Mesendoderm (in vitro differentiated cells): ENCODE measurements at regions not wholly inside any gene's neighbourhood (a gene's known extent, or its start where the extent isn't known, plus 50 kb on each side); places are given as distances from the start of the nearest gene placed in this dataset.

Source experiments
- DNase-seq: peaks from one replicate; pipeline ENCODE4 v3.0.0; 2013
- H2AK5ac ChIP-seq: 2 replicates; pipeline ENCODE4 v1.6.1; 2013; ENCODE audit warnings: low read length, inconsistent platforms
- H2BK120ac ChIP-seq: 2 replicates; pipeline ENCODE4 v1.6.1; 2013; ENCODE audit warnings: low read depth, mild to moderate bottlenecking, low read length, moderate library complexity, mixed read lengths
- H2BK15ac ChIP-seq: replicated peaks from 2 replicates; pipeline ENCODE4 v1.6.1; 2013; ENCODE audit warnings: low read depth, mild to moderate bottlenecking, moderate library complexity
- H2BK5ac ChIP-seq: 2 replicates; pipeline ENCODE4 v1.6.1; 2013; ENCODE audit warnings: low read length, inconsistent platforms
- H3K18ac ChIP-seq: 2 replicates; pipeline ENCODE4 v1.6.1; 2013; ENCODE audit warnings: mild to moderate bottlenecking, low read length, mixed read lengths
- H3K23ac ChIP-seq: one replicate; pipeline ENCODE4 v1.6.1; 2013; ENCODE audit warnings: low read length
- H3K27ac ChIP-seq: 2 replicates; pipeline ENCODE4 v1.5.1; 2013; ENCODE audit warnings: low read depth, mild to moderate bottlenecking, inconsistent platforms, low read length, moderate library complexity
- H3K27me3 ChIP-seq: 2 replicates; pipeline ENCODE4 v1.6.1; 2013; ENCODE audit warnings: low read length, control low read depth, mild to moderate bottlenecking, inconsistent platforms; ENCODE audit not compliant: insufficient read depth, poor library complexity
- H3K36me3 ChIP-seq: 2 replicates; pipeline ENCODE4 v1.6.1; 2013; ENCODE audit warnings: low read length, inconsistent platforms; ENCODE audit not compliant: control insufficient read depth, insufficient read depth
- H3K4ac ChIP-seq: one replicate; pipeline ENCODE4 v1.6.1; 2013; ENCODE audit warnings: low read depth, mild to moderate bottlenecking, low read length, moderate library complexity
- H3K4me1 ChIP-seq: 2 replicates; pipeline ENCODE4 v1.6.1; 2013; ENCODE audit warnings: low read depth, low read length, inconsistent platforms; ENCODE audit not compliant: control insufficient read depth
- H3K4me2 ChIP-seq: 2 replicates; pipeline ENCODE4 v1.6.1; 2013; ENCODE audit warnings: low read length
- H3K4me3 ChIP-seq: 2 replicates; pipeline ENCODE4 v1.5.1; 2013; ENCODE audit warnings: mild to moderate bottlenecking, low read length
- H3K56ac ChIP-seq: one replicate; pipeline ENCODE4 v1.6.1; 2013; ENCODE audit warnings: low read length
- H3K79me1 ChIP-seq: 2 replicates; pipeline ENCODE4 v1.6.1; 2013; ENCODE audit warnings: low read length, inconsistent platforms
- H3K79me2 ChIP-seq: 2 replicates; pipeline ENCODE4 v1.6.1; 2013; ENCODE audit warnings: mild to moderate bottlenecking, low read length; ENCODE audit not compliant: control insufficient read depth, insufficient read depth
- H3K9ac ChIP-seq: 2 replicates; pipeline ENCODE4 v1.6.1; 2013; ENCODE audit warnings: low read length, inconsistent platforms
- H4K5ac ChIP-seq: one replicate; pipeline ENCODE4 v1.6.1; 2013; ENCODE audit warnings: low read length
- H4K8ac ChIP-seq: one replicate; pipeline ENCODE4 v1.6.1; 2013; ENCODE audit warnings: low read depth, mild to moderate bottlenecking, control low read depth, low read length, moderate library complexity
- WGBS: extraction: QIAGEN DNeasy Blood & Tissue Kit; methylation state at CpG from one replicate; pipeline ENCODE4 v1.1.7; 2013; ENCODE audit warnings: low lambda C conversion rate, missing lambda C conversion rate; ENCODE audit not compliant: insufficient coverage; ENCODE audit errors: extremely low coverage; 5-methylcytosine and 5-hydroxymethylcytosine counted together

DNA sequence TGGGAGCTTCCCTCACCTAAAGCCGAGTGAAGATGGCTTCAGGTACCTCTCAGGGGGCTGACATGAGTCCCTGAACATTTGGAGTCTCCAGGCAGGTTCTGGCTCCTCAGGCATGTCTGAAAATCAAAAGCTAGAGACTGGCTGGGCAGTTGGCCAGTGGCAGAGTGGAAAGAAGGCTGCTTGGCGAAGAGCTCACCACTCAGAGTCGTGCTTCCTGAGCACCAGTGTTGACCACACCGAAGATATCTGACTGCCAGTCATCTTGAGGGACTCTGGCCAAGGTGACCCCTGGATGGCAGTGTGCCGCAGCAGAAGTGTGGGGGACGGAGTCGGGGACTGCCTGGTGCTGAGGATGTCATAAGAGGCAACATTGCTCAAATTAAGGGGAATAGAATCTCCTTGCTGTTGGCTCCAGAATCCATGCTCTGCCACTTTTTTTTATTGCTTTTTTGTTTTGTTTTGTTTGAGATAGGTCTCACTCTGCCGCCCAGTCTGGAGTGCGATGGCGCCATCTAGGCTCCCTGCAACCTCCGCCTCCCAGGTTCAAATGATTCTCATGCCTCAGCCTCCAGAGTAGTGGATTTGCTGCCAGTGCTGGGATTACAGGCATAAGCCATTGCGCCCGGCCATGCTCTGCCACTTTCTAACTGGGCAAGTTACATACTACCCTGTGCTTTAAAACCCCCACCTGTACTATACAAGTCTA is 172.5 kb upstream of the GATB start:
- H3K56ac ChIP-seq, result no peak overlapping the region
- no peak overlapping the region for H2BK15ac ChIP-seq
- H3K27ac ChIP-seq, result no peak overlapping the region
- H3K23ac ChIP-seq, result no peak overlapping the region
- H2BK5ac ChIP-seq, result no peak overlapping the region
- no peak overlapping the region for H3K4me3 ChIP-seq
- no peak overlapping the region for H2AK5ac ChIP-seq
- H2BK120ac ChIP-seq, result no peak overlapping the region
- no peaks in the 10 kb centered on the region for H3K27me3 ChIP-seq
- no peaks in the 10 kb centered on the region for H3K4me1 ChIP-seq
- H3K18ac ChIP-seq, result no peak overlapping the region
- H3K4ac ChIP-seq, result no peak overlapping the region
- DNase-seq, result no peak
- H4K5ac ChIP-seq, result no peak overlapping the region
- H3K36me3 ChIP-seq, result no peaks in the 10 kb centered on the region
- H4K8ac ChIP-seq, result no peak overlapping the region
- H3K79me1 ChIP-seq, result no peaks in the 10 kb centered on the region
- H3K9ac ChIP-seq, result no peak overlapping the region
- no peaks in the 10 kb centered on the region for H3K79me2 ChIP-seq
- WGBS, result no CpG with 5 or more reads among the region's 13 CpGs
- no peak overlapping the region for H3K4me2 ChIP-seq

GRCh38 chr4:151931563-151931962 is 170.8 kb upstream of the GATB start:
- H2BK5ac ChIP-seq, result no peak overlapping the region
- no peaks in the 10 kb centered on the region for H3K4me1 ChIP-seq
- WGBS, result no CpG with 5 or more reads among the region's 2 CpGs

DNA sequence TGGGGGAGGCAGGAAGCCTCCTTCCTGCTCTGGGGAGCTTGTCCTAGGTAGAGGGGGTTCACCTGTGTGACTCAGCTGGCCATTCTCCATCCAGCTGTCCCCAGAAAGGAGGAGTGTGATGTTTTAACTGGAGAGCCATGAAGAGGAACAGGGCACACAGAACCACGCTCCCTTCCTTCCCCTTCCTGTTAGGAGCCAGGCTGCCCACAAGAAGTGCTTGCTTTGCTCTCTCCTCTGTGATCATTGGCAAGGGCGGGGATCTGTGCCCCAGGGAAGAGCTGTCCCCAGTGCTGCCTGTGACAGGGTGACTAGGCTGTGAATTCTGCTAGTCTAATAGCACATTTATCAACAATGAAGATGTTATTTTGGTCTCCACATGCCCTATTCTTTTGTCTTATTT is 169.6 kb upstream of the GATB start:
- Histone ChIP-seq H3K9ac (no peak overlapping the region), H3K4ac (no peak overlapping the region), H3K27me3 (no peaks in the 10 kb centered on the region), H4K8ac (no peak overlapping the region), H3K36me3 (no peaks in the 10 kb centered on the region), H3K27ac (no peak overlapping the region), H4K5ac (no peak overlapping the region), H2BK120ac (no peak overlapping the region), H2BK15ac (no peak overlapping the region), H3K4me2 (no peak overlapping the region), H3K4me3 (no peak overlapping the region), H2BK5ac (no peak overlapping the region), H3K23ac (no peak overlapping the region), H3K56ac (no peak overlapping the region), H3K4me1 (no peaks in the 10 kb centered on the region), H3K79me2 (no peaks in the 10 kb centered on the region), H2AK5ac (no peak overlapping the region), H3K79me1 (no peaks in the 10 kb centered on the region), H3K18ac (no peak overlapping the region)
- WGBS, result no CpG with 5 or more reads among the region's 2 CpGs
- DNase-seq, result no peak

More at GRCh38 chr4:151931563-151931962, 170.8 kb upstream of the GATB start:
- no peak for DNase-seq
- Histone ChIP-seq H4K5ac (no peak overlapping the region), H4K8ac (no peak overlapping the region), H3K4ac (no peak overlapping the region), H3K18ac (no peak overlapping the region), H3K79me2 (no peaks in the 10 kb centered on the region), H3K27ac (no peak overlapping the region), H3K27me3 (no peaks in the 10 kb centered on the region), H3K4me2 (no peak overlapping the region), H3K9ac (no peak overlapping the region), H3K23ac (no peak overlapping the region), H3K4me3 (no peak overlapping the region), H3K36me3 (no peaks in the 10 kb centered on the region), H2AK5ac (no peak overlapping the region), H3K56ac (no peak overlapping the region), H2BK15ac (no peak overlapping the region), H3K79me1 (no peaks in the 10 kb centered on the region), H2BK120ac (no peak overlapping the region)

DNA sequence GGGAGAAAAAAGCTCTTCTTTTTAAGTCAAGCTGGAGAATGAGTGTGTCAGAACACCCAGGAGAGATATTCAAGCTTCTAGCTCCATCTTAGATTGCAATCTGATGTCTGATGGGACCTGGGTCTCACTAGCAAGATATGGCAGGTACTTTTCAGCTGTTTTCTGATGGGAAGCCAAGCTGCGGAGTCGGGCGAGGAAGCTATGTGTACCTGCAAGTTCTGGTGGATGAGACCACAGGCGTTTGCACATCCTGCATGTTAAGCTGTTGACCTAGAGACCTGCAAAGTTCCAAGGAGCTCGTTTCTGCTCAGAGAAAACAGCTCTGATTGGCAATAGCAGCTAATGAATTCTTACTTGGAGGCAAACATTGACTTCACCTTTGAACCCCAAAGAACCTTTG is 167.3 kb upstream of the GATB start:
- no peaks in the 10 kb centered on the region for H3K79me1 ChIP-seq
- no peak overlapping the region for H4K8ac ChIP-seq
- H3K56ac ChIP-seq, result no peak overlapping the region
- no peak overlapping the region for H4K5ac ChIP-seq
- H3K4me1 ChIP-seq, result no peaks in the 10 kb centered on the region
- no peak overlapping the region for H2BK5ac ChIP-seq
- no peak overlapping the region for H3K4ac ChIP-seq
- DNase-seq, result no peak
- no CpG with 5 or more reads among the region's 5 CpGs for WGBS
- H2AK5ac ChIP-seq, result no peak overlapping the region
- no peak overlapping the region for H2BK120ac ChIP-seq
- H3K79me2 ChIP-seq, result no peaks in the 10 kb centered on the region
- no peak overlapping the region for H3K18ac ChIP-seq
- no peak overlapping the region for H2BK15ac ChIP-seq
- H3K36me3 ChIP-seq, result no peaks in the 10 kb centered on the region
- no peak overlapping the region for H3K27ac ChIP-seq
- no peak overlapping the region for H3K4me3 ChIP-seq
- H3K4me2 ChIP-seq, result no peak overlapping the region
- H3K23ac ChIP-seq, result no peak overlapping the region
- H3K27me3 ChIP-seq, result no peaks in the 10 kb centered on the region
- H3K9ac ChIP-seq, result no peak overlapping the region

DNA sequence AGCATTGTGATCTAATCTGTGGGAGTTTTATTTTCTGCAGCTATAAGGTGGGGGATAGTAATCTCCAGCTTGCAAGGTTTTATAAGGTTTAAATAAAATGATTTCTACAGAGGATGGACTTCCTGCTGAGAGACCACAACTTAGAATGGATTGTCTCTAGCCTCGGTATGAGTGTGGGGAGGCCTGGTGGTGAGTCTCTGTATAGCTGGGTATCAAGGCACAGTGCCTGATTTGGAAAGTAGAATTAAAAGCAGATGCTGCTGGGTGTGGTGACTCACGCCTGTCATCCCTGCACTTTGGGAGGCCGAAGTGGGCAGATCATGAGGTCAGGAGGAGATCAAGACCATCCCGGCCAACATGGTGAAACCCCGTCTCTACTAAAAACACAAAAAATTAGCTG is 162.0 kb upstream of the GATB start:
- no peak overlapping the region for H4K5ac ChIP-seq
- no peak overlapping the region for H2AK5ac ChIP-seq
- no peak overlapping the region for H4K8ac ChIP-seq
- H3K18ac ChIP-seq, result no peak overlapping the region
- no peaks in the 10 kb centered on the region for H3K4me1 ChIP-seq
- no peak overlapping the region for H2BK15ac ChIP-seq
- no peaks in the 10 kb centered on the region for H3K79me2 ChIP-seq
- H3K4me3 ChIP-seq, result no peak overlapping the region
- no CpG with 5 or more reads among the region's 5 CpGs for WGBS
- H3K23ac ChIP-seq, result no peak overlapping the region
- no peak overlapping the region for H2BK120ac ChIP-seq
- H3K27me3 ChIP-seq, result no peaks in the 10 kb centered on the region
- H3K9ac ChIP-seq, result no peak overlapping the region
- H3K79me1 ChIP-seq, result no peaks in the 10 kb centered on the region
- no peak overlapping the region for H3K4ac ChIP-seq
- no peak overlapping the region for H3K56ac ChIP-seq
- H2BK5ac ChIP-seq, result no peak overlapping the region
- no peak overlapping the region for H3K27ac ChIP-seq
- no peaks in the 10 kb centered on the region for H3K36me3 ChIP-seq
- no peak for DNase-seq
- no peak overlapping the region for H3K4me2 ChIP-seq

DNA sequence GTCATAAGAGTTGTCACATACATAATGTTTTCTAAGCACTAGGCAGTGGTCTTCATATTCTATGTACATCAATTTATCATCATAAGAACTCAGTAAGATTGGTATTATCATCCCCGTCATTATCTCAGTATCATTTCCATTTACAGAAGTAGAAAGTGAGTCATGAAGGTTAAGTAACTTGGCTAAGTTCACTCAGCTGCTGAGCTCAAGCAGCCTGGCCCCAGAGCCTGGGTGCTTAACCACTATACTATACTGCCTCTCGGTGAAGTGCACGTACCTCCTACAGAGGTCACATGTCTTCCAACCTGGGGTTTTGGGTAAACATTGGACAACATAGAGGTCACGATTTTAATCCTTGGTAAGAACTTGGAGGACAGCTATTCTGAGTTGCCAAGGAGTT is 161.5 kb upstream of the GATB start:
- Histone ChIP-seq H3K79me1 (no peaks in the 10 kb centered on the region), H2BK15ac (no peak overlapping the region), H3K56ac (no peak overlapping the region), H3K18ac (no peak overlapping the region), H3K27ac (no peak overlapping the region), H3K79me2 (no peaks in the 10 kb centered on the region), H2BK5ac (no peak overlapping the region), H3K9ac (no peak overlapping the region), H3K4me3 (no peak overlapping the region), H3K4me1 (no peaks in the 10 kb centered on the region), H3K23ac (no peak overlapping the region), H3K36me3 (no peaks in the 10 kb centered on the region), H2BK120ac (no peak overlapping the region), H2AK5ac (no peak overlapping the region), H3K4me2 (no peak overlapping the region), H4K5ac (no peak overlapping the region), H3K27me3 (no peaks in the 10 kb centered on the region), H4K8ac (no peak overlapping the region), H3K4ac (no peak overlapping the region)
- DNase-seq, result no peak
- WGBS, result no CpG with 5 or more reads among the region's 4 CpGs
